ENCODE measurements at regions not wholly inside any gene's neighbourhood (a gene's known extent, or its start where the extent isn't known, plus 50 kb on each side); places are given as distances from the start of the nearest gene placed in this dataset.
"Not testable (repeated sequence)": the region's sequence is repeated elsewhere in the genome, so short reads cannot be mapped to it uniquely, and the experiment has no call there.

GRCh38 chr18:34321066-34321465, 96.4 kb upstream of the NOL4 start:
- in situ Hi-C loops (cut with MboI; ENCODE audit: low sequenced_read_pairs, unreplicated experiment) = loop anchor here (10.0 kb wide), 1 partner anchor 196 kb away; no protein-coding TSS in a partner anchor
- peak; percentile 12 for DNase-seq (ENCODE audit: low spot score)
- TF ChIP-seq CTCF (IDR thresholded peaks at IDR 0.05; ENCODE audit: borderline replicate concordance, control extremely low read depth, extremely low read depth, insufficient read depth, missing control alignments) = no peak

GRCh38 chr18:34322365-34323289, 97.9 kb upstream of the NOL4 start:
- in situ Hi-C loops (cut with MboI; ENCODE audit: low sequenced_read_pairs, unreplicated experiment) = loop anchor here (10.0 kb wide), 1 partner anchor 198 kb away; no protein-coding TSS in a partner anchor
- TF ChIP-seq CTCF (IDR thresholded peaks at IDR 0.05; ENCODE audit: borderline replicate concordance, control extremely low read depth, extremely low read depth, insufficient read depth, missing control alignments) = peak; percentile 71
- peak; percentile 21 for DNase-seq (ENCODE audit: low spot score)

- TF ChIP-seq CTCF (IDR thresholded peaks at IDR 0.05; ENCODE audit: borderline replicate concordance, control extremely low read depth, extremely low read depth, insufficient read depth, missing control alignments) = no peak
- DNase-seq (ENCODE audit: low spot score) = no peak
- in situ Hi-C loops (cut with MboI; ENCODE audit: low sequenced_read_pairs, unreplicated experiment) = loop anchor here (10.0 kb wide), 1 partner anchor 205 kb away; no protein-coding TSS in a partner anchor
These were observed 105.1 kb upstream of the NOL4 start for GRCh38 chr18:34329840-34330239.

- peak; percentile 6 for DNase-seq (ENCODE audit: low spot score)
- in situ Hi-C loops (cut with MboI; ENCODE audit: low sequenced_read_pairs, unreplicated experiment) = no loop called here
- TF ChIP-seq CTCF (IDR thresholded peaks at IDR 0.05; ENCODE audit: borderline replicate concordance, control extremely low read depth, extremely low read depth, insufficient read depth, missing control alignments) = no peak
These were observed 105.6 kb upstream of the NOL4 start for GRCh38 chr18:34330308-34330707.

- DNase-seq (ENCODE audit: low spot score); in situ Hi-C loops (cut with MboI; ENCODE audit: low sequenced_read_pairs, unreplicated experiment): not testable (repeated sequence)
These were observed 106.2 kb upstream of the NOL4 start for GRCh38 chr18:34330907-34331306.

GRCh38 chr18:34331343-34331742, 106.6 kb upstream of the NOL4 start:
- DNase-seq (ENCODE audit: low spot score); in situ Hi-C loops (cut with MboI; ENCODE audit: low sequenced_read_pairs, unreplicated experiment): not testable (repeated sequence)

- no peak for TF ChIP-seq CTCF (IDR thresholded peaks at IDR 0.05; ENCODE audit: borderline replicate concordance, control extremely low read depth, extremely low read depth, insufficient read depth, missing control alignments)
- in situ Hi-C loops (cut with MboI; ENCODE audit: low sequenced_read_pairs, unreplicated experiment) = no loop called here
- DNase-seq (ENCODE audit: low spot score) = no peak
These were observed 114.4 kb upstream of the NOL4 start for GRCh38 chr18:34339155-34339554.
